NOMO-1 (cell line): ENCODE measurements at regions not wholly inside any gene's neighbourhood (a gene's known extent, or its start where the extent isn't known, plus 50 kb on each side); places are given as distances from the start of the nearest gene placed in this dataset.

ENCODE experiments used
- DNase-seq, 2 experiments: peaks; one replicate each; lab custom pipeline; 2025; ENCODE audit not compliant: unreplicated experiment in 2 of 2; lab: John Stamatoyannopoulos, UW

DNA sequence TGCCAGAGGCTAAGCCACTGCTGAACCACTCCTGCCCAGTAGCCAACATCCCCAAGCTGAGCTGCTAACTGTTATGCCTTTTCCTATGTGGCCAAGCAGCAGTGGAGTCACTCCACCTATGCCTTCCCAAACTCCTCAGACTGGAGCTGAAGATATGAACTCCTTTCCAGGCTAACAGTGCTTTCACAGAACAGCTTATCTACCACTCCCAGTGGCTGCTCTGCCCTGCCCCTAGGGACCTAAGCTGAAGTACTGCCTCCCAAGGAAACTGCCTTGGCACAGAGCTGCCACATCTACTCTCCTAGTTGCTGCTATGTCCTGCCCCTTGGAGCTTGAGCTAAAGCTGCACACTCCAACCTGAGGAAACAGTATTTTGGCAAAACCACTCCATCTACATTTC is 275.9 kb downstream of the RBM43 start:
- DNase-seq, result no peak

DNA sequence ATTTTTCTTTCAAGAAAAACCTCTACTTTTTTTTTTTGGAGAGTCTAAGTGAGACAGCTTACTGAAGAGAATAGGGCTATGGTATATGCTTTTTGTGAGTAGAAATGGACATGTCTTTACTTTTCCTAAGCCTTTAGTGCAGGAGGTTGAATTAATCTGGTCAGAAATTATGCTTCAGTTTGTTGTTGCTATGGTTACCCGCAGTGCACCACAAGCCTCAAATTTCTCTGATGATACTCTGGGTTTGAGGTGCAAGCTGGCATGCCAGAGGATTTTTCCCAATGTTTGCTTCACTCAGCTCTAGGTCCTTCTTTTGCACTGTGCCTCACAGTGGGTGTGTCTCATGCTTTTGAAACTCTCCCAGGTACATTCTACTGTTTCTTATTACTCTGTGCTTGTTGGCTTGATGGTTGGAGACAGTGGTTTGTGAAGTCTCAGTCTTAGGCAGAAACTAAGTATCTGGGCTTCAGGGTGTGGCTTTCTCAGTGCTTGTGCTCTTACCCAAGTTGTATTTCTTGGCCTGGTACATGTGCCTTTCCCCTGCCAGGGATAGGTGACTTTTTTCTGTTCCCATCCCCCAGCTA is 278.3 kb downstream of the RBM43 start:
- DNase-seq, result no peak

DNA sequence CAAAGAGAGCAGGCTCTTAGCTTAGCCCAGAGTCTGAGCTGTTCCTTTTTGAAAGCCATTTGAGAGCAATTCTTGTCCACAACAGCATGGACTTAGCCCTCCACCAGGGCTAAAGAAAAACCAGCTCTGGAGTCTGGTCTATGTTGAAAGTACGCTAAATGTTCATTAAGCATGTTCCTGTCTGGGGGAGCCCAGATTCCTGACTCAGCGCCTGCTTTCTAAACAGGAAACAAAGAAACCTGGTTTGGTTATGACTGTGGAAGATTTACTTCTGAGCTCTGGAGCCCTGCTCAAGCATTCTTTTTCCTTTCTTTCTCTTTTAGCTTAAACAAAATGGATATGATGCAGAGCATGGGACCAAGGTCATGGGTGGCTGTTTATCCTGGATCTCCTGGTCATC is 279.8 kb downstream of the RBM43 start:
- DNase-seq, result no peak

DNA sequence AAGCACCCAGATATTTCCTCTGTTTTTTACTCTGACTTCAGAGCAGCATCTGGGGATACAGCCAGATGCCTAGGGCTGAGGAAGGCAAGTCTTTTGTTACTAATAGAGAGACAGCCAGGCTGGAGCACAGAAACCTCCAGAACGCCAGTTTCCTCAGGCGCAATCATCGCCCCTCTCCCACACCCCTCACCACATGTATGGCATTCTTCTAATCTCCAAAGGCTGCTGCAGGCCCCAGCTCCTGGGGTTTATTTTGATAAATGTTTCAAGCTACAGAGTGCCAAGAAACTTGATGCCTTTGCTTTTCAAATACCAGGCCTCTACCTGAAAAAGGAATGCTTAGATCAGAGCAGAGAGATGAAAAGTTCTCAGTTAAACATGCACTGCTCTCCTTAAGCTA is 283.6 kb downstream of the RBM43 start:
- DNase-seq, result no peak

DNA sequence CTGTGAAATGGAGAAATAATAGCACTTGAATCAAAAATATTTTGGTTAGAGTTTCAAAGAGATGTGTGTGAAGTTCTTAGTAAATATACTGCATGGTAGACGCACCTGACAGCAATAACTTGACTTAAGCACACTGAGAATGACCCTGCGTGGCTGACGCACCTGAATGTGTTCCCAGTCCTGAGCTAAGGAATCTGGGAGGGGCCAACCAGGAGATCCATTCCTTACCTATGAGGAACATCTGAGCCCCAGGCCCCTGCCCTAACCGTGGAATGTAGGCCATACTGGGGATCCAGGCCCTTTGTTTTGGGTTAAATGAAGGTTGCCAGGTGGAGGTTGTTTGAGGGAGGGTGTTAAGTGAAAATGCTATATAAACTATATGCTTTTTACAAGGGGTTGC is 284.4 kb downstream of the RBM43 start:
- DNase-seq, result no peak

DNA sequence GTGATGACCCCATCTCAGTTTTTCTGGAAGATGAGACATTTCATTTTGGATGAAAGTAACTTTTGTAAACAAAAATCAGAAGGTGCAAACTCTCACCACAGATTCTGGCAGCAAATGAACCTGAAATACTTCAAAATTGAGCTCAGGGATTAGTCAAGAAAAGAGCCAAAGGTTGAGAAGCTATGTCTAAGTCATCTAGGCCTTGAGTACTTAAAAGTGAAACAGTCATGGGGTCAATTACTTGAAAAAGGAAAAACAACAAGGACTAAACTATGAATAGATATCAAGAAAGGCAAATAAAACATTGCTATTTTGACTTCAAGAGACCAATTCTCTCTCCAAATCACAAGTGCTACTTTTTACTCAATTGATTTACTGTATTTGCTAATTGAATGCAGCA is 285.1 kb downstream of the RBM43 start:
- DNase-seq, result no peak

DNA sequence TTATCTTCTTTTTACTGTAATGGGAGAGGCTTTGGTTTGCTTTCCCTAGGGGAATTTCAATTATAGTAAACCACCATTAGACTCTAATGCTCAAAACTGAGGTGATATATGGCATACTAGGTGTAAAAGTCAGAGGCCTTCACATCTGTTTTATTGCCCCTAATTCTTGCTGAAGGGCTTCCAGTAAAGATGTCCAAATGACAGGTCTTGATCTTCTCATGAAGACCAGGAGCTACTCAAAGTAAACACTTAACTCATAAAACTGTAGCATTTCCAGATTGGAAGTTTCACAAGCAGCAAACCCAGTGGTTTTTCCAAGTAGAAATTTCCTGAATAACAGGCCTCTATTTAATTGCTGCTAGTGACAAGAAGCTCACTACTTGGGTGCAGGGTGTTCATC is 286.8 kb downstream of the RBM43 start:
- DNase-seq, result no peak

DNA sequence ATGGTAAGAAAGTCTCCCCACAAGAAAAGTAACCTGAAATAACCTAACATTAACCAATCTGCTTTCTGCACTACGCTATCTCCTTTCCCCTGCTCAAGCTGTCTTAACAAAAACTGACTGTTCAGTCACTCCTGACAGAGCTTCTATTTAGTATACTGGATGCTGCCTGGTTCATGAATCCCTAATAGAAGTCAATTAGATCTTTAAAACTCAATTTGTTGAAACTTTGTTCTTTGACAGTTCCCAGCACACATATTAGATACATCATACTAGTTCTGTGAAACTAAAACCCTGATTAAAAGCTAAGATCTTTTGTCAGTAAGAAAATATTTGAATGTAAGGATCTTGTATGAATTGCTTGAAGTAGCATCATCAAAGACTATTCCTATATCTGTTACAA is 287.4 kb downstream of the RBM43 start:
- no peak for DNase-seq

DNA sequence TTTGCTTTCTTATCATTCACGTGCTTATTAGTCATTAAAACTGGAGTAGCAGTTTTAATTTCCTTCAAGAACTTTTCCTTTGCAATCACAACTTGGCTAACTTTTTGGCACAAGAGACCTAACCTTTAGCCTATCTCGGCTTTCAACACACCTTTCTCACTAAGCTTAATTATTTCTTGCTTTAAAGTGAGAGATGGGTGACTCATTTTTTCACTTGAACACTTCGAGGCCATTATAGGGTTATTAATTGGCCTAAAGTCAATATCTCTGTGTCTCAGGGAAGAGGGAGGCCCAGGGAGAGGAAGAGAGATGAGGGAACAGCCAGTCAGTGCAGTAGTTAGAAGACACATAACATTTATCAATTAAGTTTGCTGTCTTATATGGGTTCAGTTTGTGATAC is 289.8 kb downstream of the RBM43 start:
- DNase-seq, result no peak

DNA sequence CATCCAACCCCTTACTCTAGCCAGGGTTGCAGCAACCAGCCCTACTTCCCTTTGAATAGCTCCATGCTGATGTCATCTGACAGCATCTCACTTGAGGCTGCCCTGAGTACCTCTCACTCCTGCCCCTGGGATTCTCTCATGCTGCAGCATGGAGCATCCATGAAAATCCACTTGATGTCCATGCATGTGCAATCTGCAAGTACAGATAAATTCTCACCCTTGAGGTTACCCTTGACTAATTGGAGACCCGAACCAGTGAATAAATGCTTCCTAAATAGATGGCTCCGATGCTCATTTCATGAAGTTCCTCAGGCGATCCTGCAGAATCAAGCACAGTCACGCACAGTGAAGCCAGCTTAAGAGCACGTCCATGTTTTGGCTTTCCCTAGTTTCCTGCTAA is 298.3 kb downstream of the RBM43 start:
- DNase-seq, result no peak

DNA sequence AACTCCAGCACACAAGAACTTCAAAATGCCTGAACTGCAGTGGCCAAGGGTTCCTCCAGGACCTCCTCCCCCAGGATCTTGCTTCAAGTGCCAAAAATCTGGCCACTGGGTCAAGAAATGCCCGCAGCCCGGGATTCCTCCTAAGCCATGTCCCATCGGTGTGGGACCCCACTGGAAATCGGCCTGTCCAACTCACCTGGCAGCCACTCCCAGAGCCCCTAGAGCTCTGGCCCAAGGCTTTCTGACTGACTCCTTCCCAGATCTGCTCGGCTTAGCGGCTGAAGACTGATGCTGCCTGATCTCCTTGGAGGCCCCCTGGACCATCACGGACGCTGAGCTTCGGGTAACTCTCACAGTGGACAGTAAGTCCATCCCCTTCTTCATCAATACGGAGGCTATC is 306.4 kb downstream of the RBM43 start:
- DNase-seq, result no peak

DNA sequence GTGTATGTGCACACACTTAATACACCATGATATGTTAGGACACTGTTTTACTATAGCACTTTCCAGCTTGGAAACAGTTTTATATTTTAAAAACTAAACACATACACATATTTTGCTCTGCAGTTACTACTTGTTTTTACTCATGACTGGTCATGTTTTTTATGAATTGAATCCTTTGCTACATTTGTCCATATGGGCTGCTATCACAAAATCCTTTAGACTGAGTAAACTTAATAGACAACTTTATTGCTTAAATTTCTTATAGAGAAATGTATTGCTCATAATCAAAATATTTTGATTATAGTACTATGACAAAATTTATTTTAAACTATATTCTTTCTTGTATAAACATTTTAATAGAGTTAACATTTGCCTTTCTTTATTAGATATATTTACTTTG is 314.8 kb downstream of the RBM43 start:
- DNase-seq, result no peak

DNA sequence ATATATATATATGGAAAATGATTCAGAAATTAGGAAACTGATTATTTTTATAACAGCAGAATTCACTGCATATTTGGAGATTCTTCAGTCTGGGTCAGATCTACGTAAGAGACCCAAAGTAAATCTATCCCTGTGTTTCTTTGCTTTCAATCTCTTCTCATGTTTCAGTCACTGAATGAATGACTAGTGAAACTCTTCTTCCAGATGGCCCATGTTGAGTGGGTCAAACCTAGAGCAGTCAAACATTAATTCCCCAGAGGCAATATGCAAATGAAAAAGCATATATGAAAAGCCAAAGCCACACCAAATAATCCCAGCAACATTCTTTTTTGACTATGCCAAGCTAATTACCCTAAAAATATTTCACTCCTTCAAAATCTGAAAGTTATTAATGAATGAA is 317.3 kb downstream of the RBM43 start:
- DNase-seq, result no peak

DNA sequence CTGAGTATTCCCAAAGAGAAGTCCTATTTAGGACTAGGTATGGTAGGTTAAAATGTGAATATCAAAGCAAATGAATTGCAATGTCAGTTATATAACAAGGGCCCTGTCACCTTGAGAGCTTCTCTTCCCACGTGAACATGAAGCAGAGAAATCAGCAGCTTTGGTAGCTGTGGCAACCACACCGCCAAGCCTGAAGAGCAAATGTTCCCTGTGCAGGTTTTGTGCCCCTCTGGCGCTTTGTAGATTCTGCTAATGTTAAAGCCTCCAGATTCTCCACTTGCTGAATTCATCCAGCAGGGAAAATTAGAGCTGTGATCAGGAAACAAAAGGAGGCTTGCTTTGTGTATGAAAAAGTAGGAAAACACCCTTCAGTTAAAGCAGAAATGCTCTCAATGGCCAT is 322.6 kb downstream of the RBM43 start:
- no peak for DNase-seq

DNA sequence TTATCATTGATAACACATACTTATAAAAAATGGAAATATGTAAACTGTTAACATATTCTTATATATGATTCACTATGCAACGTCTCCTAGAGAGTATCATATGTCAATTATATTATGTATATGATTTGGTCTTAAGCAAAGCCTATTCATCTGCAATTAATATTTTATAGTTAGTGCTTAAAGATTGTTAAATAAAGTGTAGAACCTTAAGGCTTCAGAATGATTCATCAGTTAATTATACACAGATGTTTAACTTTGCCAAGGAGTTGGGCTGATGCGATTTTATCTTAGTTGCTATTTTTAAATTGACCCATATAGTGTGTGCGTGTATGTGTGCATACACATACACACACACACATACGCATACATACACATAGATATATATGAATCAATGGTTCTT is 323.1 kb downstream of the RBM43 start:
- DNase-seq, result no peak

DNA sequence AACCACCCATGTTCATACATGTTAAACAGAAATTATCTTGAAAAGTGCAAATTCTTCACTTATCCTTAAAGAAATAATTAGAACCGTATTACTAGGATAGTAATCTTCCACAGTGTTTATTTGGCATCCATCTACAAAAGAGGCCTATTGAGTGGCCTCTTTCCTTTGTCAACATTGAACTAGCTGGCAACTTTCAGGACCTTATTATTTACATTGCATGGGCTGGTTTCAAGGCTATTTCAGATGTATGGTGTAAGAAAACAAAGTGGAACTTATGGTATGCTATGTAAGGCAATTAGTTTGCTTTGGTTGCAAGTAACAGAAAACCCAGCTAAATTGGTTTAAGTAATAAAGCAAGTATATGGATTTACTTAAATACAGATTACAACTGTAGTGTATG is 324.6 kb downstream of the RBM43 start:
- DNase-seq, result no peak

DNA sequence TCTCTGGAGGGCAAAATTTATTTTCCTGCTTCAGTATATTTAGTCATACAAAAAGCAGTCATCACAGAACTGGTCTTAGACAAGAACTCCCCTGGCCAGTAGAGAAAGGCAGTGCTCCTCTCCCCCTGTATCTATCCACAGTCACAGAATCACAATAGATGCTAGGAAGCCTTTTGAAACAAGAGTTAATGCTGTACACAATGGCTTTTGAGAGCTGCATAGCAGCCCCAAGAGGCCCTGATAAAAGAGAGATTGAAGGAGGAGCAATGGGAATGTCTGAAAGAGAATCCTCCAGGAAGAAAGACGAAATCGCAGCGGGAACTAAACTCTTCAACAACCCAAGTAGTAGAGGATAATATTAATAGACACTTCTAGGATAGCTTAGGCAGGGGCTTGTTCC is 330.2 kb downstream of the RBM43 start:
- no peak for DNase-seq

DNA sequence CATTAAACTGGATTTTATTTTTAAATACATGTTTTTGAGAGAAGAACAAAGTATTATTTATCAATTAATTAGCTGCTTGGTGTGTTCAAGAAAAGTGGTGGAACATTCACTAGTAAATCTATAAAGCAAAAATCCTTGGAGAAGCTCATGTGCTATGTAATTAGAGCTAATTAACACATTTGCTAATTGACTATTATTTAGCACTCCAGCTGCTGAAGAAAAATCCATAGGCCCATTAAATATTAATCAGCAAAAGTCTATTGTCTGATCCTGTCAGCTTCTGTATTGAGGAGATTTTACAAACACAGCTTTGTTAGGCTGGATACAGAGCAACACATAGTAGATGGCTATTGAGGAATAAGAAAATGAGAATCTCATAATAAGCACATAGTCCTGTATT is 336.1 kb downstream of the RBM43 start:
- DNase-seq, result no peak

DNA sequence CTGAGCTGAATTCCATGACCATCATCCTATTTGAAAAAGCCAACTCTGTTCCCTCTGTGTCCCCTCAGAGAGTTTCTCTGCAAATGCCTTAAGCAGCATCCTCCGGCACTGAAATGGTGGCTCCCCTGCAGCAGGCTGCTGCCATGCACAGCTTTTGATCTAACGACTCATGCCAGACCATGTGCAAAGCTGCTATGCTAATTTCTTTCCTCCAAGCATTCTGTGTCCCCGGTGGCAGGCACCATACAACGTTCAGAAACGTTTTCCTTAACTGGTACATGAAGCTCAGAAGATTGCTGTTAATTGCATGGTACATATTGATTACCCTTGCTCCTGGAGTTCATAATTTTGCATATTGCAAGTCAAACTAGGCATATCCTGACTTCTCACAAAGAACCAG is 336.8 kb downstream of the RBM43 start:
- no peak for DNase-seq

DNA sequence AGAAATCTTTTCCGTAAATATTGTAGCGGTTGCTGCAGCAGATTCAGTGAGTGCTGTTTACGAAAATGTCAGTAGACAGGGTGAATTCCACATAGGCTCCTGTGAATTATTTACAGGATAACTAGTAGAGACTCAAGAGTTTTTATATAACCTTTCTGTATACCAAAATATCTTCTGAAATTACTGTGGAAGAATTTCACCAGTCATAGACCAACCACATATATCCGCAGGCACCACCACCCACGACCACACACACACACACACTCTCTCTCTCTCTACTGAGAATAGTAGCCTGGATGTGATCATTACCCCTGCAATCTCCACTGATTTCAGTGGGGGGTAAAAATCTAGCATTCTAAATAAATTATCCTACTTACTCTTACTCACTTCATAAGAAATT is 341.8 kb downstream of the RBM43 start:
- no peak for DNase-seq

DNA sequence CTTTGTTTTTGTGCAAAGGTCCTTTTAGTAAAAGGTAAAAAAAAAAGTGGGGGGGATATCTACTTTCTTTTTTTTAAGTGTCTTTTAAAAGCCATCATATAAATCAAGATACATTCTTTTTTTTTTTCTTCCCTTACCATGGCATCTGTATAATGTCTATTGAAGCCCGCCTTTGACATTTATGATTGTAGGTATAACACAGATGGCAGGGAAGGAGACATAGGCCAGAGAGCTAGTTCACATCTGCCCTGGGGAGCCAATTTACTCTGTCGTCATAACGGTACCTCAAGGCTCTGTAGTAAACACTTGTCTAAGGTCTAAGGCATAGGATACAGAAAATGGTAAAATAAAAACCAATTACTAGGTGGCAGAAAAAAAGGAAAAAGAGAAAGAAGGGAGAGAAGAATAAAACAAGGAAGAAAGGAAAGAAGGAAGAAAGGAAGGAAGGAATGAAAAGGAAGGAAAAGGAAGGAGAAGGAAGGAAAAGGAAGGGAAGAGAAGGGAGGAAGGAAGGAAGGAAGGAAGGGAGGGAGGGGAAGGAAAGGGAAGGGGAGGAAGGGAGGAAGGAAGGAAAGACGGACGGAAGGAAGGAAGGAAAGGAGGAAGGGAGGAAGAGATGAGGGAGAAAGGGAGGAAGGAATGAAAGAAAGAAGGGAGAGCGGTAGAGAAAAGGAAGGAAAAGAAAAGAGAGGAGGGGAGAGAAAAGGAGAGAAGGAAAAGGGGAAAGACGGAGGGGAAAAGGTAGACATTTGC is 343.5 kb downstream of the RBM43 start:
- DNase-seq, result no peak

DNA sequence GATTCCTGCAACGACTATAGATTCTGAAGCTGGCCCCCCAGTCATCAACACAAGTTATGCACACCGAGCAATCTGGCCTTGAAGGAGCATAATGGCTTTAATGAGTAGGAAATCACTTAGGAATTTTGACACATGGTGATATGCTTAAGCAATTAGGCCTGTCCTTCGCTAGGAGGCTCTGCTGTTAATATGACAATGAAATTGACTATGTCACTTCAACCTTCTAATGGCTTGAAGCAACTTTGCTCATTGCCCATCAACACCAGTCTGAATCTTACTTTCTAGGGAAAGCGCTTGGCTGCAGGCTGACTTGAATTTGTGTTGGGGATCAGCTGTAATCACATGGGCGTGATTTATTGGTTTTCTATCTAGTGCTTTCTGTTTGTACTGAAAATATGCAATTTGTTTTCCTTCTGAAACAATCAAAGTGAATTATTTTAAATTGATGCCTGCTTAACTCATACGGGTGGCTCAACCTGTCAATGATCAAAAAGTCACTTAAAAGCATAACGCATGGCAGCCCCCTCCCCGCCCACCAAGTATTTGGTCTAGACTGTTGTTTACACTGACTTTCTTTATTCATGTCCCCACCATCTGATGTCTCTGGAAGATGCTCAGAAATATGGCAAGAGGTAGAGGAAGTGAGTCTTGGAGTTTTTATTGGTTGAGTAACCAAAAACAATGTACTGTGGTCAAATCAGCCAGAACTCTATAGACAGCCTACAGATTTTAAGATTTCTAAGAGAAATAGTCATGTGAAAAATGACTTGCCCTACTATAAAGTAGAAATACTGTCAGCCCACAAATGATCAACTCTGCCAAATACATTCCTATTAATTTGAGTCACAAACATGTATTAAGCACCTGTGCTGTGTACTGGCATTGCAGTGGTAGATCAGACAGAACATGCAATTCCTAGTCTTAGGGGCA is 344.9 kb downstream of the RBM43 start:
- DNase-seq, result no peak
